Mononuclear cell (primary cell): ENCODE measurements at regions not wholly inside any gene's neighbourhood (a gene's known extent, or its start where the extent isn't known, plus 50 kb on each side); places are given as distances from the start of the nearest gene placed in this dataset.
"Not testable (repeated sequence)": the region's sequence is repeated elsewhere in the genome, so short reads cannot be mapped to it uniquely, and the experiment has no call there.

Experiments used
- H3K27me3 ChIP-seq: 2 replicates; pipeline ENCODE4 v1.6.0; 2011; ENCODE audit warnings: low read length, control low read depth; ENCODE audit not compliant: insufficient read depth
- H3K4me1 ChIP-seq: 2 replicates; pipeline ENCODE4 v1.5.1; 2011; ENCODE audit warnings: mild to moderate bottlenecking, low read length, control low read depth; ENCODE audit not compliant: insufficient read depth
- H3K4me3 ChIP-seq: 2 replicates; pipeline ENCODE4 v1.5.1; 2011; ENCODE audit warnings: mild to moderate bottlenecking, low read length, moderate library complexity
- H3K9me3 ChIP-seq: 2 replicates; pipeline ENCODE4 v1.5.1; 2011; ENCODE audit warnings: low read depth, mild to moderate bottlenecking, control low read depth, low read length

- H3K27me3 ChIP-seq: no peaks in the 10 kb centered on the region
- H3K4me3 ChIP-seq: no peak overlapping the region
- no peaks in the 10 kb centered on the region for H3K4me1 ChIP-seq
- H3K9me3 ChIP-seq: no peaks in the 10 kb centered on the region
These were observed 795.5 kb downstream of the AACS start for GRCh38 chr12:125860672-125861288.

GRCh38 chr12:125861299-125862281, 796.4 kb downstream of the AACS start:
- no peak overlapping the region for H3K4me3 ChIP-seq
- H3K27me3 ChIP-seq: no peaks in the 10 kb centered on the region
- no peaks in the 10 kb centered on the region for H3K9me3 ChIP-seq
- no peaks in the 10 kb centered on the region for H3K4me1 ChIP-seq

- H3K9me3 ChIP-seq, H3K27me3 ChIP-seq, H3K4me1 ChIP-seq, H3K4me3 ChIP-seq: not testable (repeated sequence)
These were observed 800.0 kb downstream of the AACS start for GRCh38 chr12:125865236-125865635.

GRCh38 chr12:125871811-125872594, 806.8 kb downstream of the AACS start:
- Histone ChIP-seq H3K4me3 (no peak overlapping the region), H3K27me3 (no peaks in the 10 kb centered on the region), H3K9me3 (no peaks in the 10 kb centered on the region), H3K4me1 (no peaks in the 10 kb centered on the region)

- no peaks in the 10 kb centered on the region for H3K4me1 ChIP-seq
- no peaks in the 10 kb centered on the region for H3K9me3 ChIP-seq
- no peak overlapping the region for H3K4me3 ChIP-seq
- no peaks in the 10 kb centered on the region for H3K27me3 ChIP-seq
These were observed 807.8 kb downstream of the AACS start for GRCh38 chr12:125873016-125873415.

GRCh38 chr12:125878483-125878882, 813.2 kb downstream of the AACS start:
- Histone ChIP-seq H3K27me3 (no peaks in the 10 kb centered on the region), H3K9me3 (no peaks in the 10 kb centered on the region), H3K4me3 (no peak overlapping the region), H3K4me1 (no peaks in the 10 kb centered on the region)

GRCh38 chr12:125882141-125882540, 816.9 kb downstream of the AACS start:
- H3K4me3 ChIP-seq: no peak overlapping the region
- H3K4me1 ChIP-seq: no peaks in the 10 kb centered on the region
- H3K9me3 ChIP-seq: no peaks in the 10 kb centered on the region
- H3K27me3 ChIP-seq: no peaks in the 10 kb centered on the region

GRCh38 chr12:125888921-125889320, 823.7 kb downstream of the AACS start:
- no peaks in the 10 kb centered on the region for H3K27me3 ChIP-seq
- H3K9me3 ChIP-seq: no peaks in the 10 kb centered on the region
- no peaks in the 10 kb centered on the region for H3K4me1 ChIP-seq
- H3K4me3 ChIP-seq: no peak overlapping the region

GRCh38 chr12:125889742-125890141, 824.5 kb downstream of the AACS start:
- no peaks in the 10 kb centered on the region for H3K4me1 ChIP-seq
- H3K9me3 ChIP-seq: no peaks in the 10 kb centered on the region
- no peaks in the 10 kb centered on the region for H3K27me3 ChIP-seq
- H3K4me3 ChIP-seq: no peak overlapping the region

- no peaks in the 10 kb centered on the region for H3K9me3 ChIP-seq
- H3K27me3 ChIP-seq: no peaks in the 10 kb centered on the region
- H3K4me1 ChIP-seq: no peaks in the 10 kb centered on the region
- no peak overlapping the region for H3K4me3 ChIP-seq
These were observed 825.2 kb downstream of the AACS start for GRCh38 chr12:125890366-125890905.

- Histone ChIP-seq H3K27me3 (no peaks in the 10 kb centered on the region), H3K4me3 (no peak overlapping the region), H3K9me3 (no peaks in the 10 kb centered on the region), H3K4me1 (no peaks in the 10 kb centered on the region)
These were observed 825.7 kb downstream of the AACS start for GRCh38 chr12:125890971-125891370.

- no peak overlapping the region for H3K4me3 ChIP-seq
- no peaks in the 10 kb centered on the region for H3K4me1 ChIP-seq
- H3K9me3 ChIP-seq: no peaks in the 10 kb centered on the region
- no peaks in the 10 kb centered on the region for H3K27me3 ChIP-seq
These were observed 827.0 kb downstream of the AACS start for GRCh38 chr12:125892276-125892675.

GRCh38 chr12:125902991-125903390, 837.8 kb downstream of the AACS start:
- no peaks in the 10 kb centered on the region for H3K4me1 ChIP-seq
- H3K27me3 ChIP-seq: no peaks in the 10 kb centered on the region
- no peak overlapping the region for H3K4me3 ChIP-seq
- no peaks in the 10 kb centered on the region for H3K9me3 ChIP-seq

- Histone ChIP-seq H3K27me3 (no peaks in the 10 kb centered on the region), H3K9me3 (no peaks in the 10 kb centered on the region), H3K4me1 (no peaks in the 10 kb centered on the region), H3K4me3 (no peak overlapping the region)
These were observed 842.1 kb downstream of the AACS start for GRCh38 chr12:125907351-125907750.
